Karpas-422 (cell line): ENCODE measurements at regions not wholly inside any gene's neighbourhood (a gene's known extent, or its start where the extent isn't known, plus 50 kb on each side); places are given as distances from the start of the nearest gene placed in this dataset.

ENCODE experiments used
- DNase-seq: peaks from one replicate; pipeline ENCODE4 v3.0.0-alpha.2; 2015
- H2AFZ ChIP-seq: fragments of 200-600 bp; sonication (generic); 2 replicates; pipeline ENCODE4 v1.6.1; 2014; ENCODE audit warnings: antibody characterized with exemption, low read length, mixed read lengths
- H3K27ac ChIP-seq: fragments of 200-600 bp; sonication (generic); 2 replicates; pipeline ENCODE4 v1.5.1; 2014; ENCODE audit warnings: mild to moderate bottlenecking, low read length, moderate library complexity
- H3K27me3 ChIP-seq: fragments of 200-600 bp; sonication (generic); 2 replicates; pipeline ENCODE4 v1.6.1; 2014; ENCODE audit warnings: low read length, mixed read lengths
- H3K36me3 ChIP-seq: fragments of 200-600 bp; sonication (generic); 2 replicates; pipeline ENCODE4 v1.6.1; 2014; ENCODE audit warnings: low read length, mixed read lengths; ENCODE audit not compliant: insufficient read depth
- H3K4me1 ChIP-seq: fragments of 200-600 bp; sonication (generic); 2 replicates; pipeline ENCODE4 v1.6.1; 2014; ENCODE audit warnings: mild to moderate bottlenecking, low read length, mixed read lengths
- H3K4me2 ChIP-seq: fragments of 200-600 bp; sonication (generic); 2 replicates; pipeline ENCODE4 v1.6.1; 2014; ENCODE audit warnings: low read length, low read depth, mild to moderate bottlenecking; ENCODE audit not compliant: poor library complexity, severe bottlenecking
- H3K4me3 ChIP-seq: fragments of 200-600 bp; sonication (generic); 2 replicates; pipeline ENCODE4 v1.5.1; 2014; ENCODE audit warnings: mild to moderate bottlenecking, antibody characterized with exemption, low read length, mixed read lengths
- H3K79me2 ChIP-seq: fragments of 200-600 bp; sonication (generic); 2 replicates; pipeline ENCODE4 v1.6.1; 2014; ENCODE audit warnings: mild to moderate bottlenecking, low read length, mixed read lengths
- H3K9ac ChIP-seq: fragments of 200-600 bp; sonication (generic); 2 replicates; pipeline ENCODE4 v1.6.0; 2014; ENCODE audit warnings: low read length
- H3K9me2 ChIP-seq: fragments of 200-600 bp; sonication (generic), shearing (Covaris generic); replicated peaks from 2 replicates; pipeline ENCODE4 v1.6.0; 2014; ENCODE audit warnings: mild to moderate bottlenecking, low read length, moderate library complexity; ENCODE audit not compliant: insufficient read depth
- H3K9me3 ChIP-seq: fragments of 300-700, 200-600 bp; sonication (generic); 2 replicates; pipeline ENCODE4 v1.6.1; 2014; ENCODE audit warnings: low read length, mixed read lengths
- H4K20me1 ChIP-seq: fragments of 200-600 bp; sonication (generic); 2 replicates; pipeline ENCODE4 v1.6.1; 2014; ENCODE audit warnings: mild to moderate bottlenecking, antibody characterized with exemption, low read length, low read depth; ENCODE audit not compliant: insufficient read depth

DNA sequence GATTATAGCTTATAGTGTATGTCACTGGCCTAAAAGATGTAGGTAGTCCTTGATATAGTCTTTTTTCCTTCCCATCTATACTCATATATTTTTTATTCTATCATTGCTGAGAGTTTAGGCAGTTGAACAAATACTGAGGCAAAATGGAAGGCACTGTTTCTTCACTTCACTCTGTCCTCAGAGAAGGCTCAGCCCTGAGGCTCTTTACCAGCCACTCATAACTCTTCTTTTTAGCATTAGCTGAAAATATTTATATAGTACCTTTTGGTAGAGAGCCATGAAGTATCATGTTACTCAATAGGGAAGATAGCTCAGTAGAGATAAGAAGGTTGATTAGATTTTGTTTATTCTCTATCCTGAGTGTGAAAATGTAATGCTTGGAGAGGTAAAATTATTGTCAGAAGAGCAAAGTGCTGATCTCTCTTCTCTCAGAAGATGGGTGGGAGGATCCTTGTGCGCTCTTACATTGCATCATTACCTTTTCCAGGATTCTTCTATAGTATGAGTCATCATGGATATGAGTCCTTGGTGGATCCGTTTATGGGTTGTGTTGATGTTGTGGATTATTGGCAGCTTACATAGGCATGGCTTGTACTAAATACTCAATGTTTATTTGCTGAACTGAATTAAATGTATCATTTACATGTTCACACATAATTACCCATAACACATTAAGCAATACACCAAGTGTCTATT, 88.1 kb downstream of the ANXA1 start:
- H4K20me1 ChIP-seq: no peaks in the 10 kb centered on the region
- no peak overlapping the region for H3K4me3 ChIP-seq
- no peaks in the 10 kb centered on the region for H3K4me1 ChIP-seq
- H3K9me3 ChIP-seq: no peaks in the 10 kb centered on the region; the same call in 1 of the 2 replicates
- H3K79me2 ChIP-seq: no peaks in the 10 kb centered on the region
- no peak overlapping the region for H3K27ac ChIP-seq
- H3K4me2 ChIP-seq: no peak overlapping the region
- H3K27me3 ChIP-seq: no peaks in the 10 kb centered on the region
- no peak overlapping the region for H3K9ac ChIP-seq
- H2AFZ ChIP-seq: no peak overlapping the region
- DNase-seq: no peak
- H3K9me2 ChIP-seq: no peaks in the 10 kb centered on the region; the same call in 1 of the 2 replicates
- no peaks in the 10 kb centered on the region for H3K36me3 ChIP-seq

DNA sequence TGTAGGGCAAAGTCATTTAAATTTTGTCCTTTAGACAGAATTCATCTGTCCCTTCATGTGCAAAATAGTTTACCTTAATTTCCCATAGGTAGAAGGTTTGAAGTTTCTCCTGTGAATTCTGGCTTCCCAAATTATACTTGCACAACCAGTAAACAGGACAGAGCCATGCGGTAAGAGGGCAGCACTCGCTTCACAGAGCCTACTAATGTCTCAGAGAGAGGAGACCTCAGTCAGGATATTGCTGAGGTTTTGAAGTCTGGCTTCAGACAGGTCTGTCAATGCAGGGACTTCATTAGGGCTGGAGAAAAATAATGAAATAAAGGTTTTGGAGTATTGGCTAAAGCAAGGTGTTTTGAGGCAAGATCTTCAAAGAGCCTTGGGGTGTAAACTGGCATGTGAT, 91.4 kb downstream of the ANXA1 start:
- Histone ChIP-seq H3K79me2 (no peaks in the 10 kb centered on the region), H3K4me2 (no peak overlapping the region), H3K27ac (no peak overlapping the region), H4K20me1 (no peaks in the 10 kb centered on the region), H3K36me3 (no peaks in the 10 kb centered on the region), H3K9ac (no peak overlapping the region), H3K4me3 (no peak overlapping the region), H2AFZ (no peak overlapping the region), H3K9me3 (no peaks in the 10 kb centered on the region; the same call in 1 of the 2 replicates), H3K9me2 (no peaks in the 10 kb centered on the region), H3K27me3 (no peaks in the 10 kb centered on the region), H3K4me1 (no peaks in the 10 kb centered on the region)
- DNase-seq: no peak

DNA sequence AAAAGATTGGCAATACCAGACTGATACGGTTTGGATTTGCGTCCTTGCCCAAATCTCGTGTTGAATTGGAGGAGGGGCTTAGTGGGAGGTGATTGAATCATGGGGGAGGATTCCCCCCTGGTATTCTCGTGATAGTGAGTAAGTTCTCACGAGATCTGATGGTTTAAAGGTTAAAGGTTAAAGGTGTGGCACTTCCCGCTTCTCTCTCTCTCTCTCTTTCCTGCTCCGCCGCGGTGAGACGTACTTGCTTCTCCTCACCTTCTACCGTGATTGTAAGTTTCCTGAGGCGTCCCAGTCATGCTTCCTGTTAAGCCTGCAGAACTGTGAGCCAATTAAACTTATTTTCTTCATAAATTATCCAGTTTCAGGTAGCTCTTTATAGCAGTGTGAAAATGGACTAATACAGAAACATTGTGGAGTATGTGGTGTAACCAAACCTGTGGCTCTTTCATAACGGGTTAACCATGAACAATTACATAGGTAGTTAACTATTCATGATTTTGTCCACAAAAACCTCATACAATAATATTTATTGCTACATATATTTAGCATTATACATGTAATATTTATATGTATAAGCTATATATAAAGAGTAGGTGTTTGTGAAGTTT, 107.5 kb downstream of the ANXA1 start:
- Histone ChIP-seq H3K79me2 (no peaks in the 10 kb centered on the region), H3K4me2 (no peak overlapping the region), H3K4me1 (no peaks in the 10 kb centered on the region), H3K4me3 (no peak overlapping the region), H3K27ac (no peak overlapping the region), H3K36me3 (no peaks in the 10 kb centered on the region), H3K27me3 (no peaks in the 10 kb centered on the region), H3K9me2 (no peaks in the 10 kb centered on the region; the same call in 1 of the 2 replicates), H2AFZ (no peak overlapping the region), H3K9me3 (0 out of 2 replicates have a peak, but pooled peaks cover 3% of the 10 kb centered on the region), H4K20me1 (no peaks in the 10 kb centered on the region), H3K9ac (no peak overlapping the region)
- no peak for DNase-seq

DNA sequence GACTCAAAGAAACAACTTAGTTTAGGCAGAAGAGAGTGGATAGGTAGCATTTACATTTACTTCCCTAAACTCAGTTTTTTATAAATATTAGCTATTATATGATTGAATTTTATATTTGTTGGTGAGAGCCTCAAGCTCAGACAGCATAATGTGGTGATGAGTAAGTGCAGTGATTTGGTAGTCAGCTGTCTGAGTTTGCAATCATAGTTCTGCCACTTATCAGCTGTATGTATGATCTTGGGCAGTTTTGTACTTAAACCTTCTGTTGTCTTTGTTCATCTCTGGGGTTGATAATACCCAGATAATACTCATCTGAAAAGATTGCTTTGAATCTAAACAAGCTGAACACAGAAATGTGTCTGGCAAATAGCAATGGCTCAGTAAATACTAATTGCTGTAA, 108.8 kb downstream of the ANXA1 start:
- H3K79me2 ChIP-seq: no peaks in the 10 kb centered on the region
- no peak overlapping the region for H3K9ac ChIP-seq
- H3K4me1 ChIP-seq: no peaks in the 10 kb centered on the region
- DNase-seq: no peak
- H2AFZ ChIP-seq: no peak overlapping the region
- no peaks in the 10 kb centered on the region for H3K27me3 ChIP-seq
- no peaks in the 10 kb centered on the region; the same call in 1 of the 2 replicates for H3K9me2 ChIP-seq
- no peak overlapping the region for H3K4me3 ChIP-seq
- H4K20me1 ChIP-seq: no peaks in the 10 kb centered on the region
- H3K4me2 ChIP-seq: no peak overlapping the region
- H3K27ac ChIP-seq: no peak overlapping the region
- H3K9me3 ChIP-seq: 0 out of 2 replicates have a peak, but pooled peaks cover 3% of the 10 kb centered on the region
- H3K36me3 ChIP-seq: no peaks in the 10 kb centered on the region

DNA sequence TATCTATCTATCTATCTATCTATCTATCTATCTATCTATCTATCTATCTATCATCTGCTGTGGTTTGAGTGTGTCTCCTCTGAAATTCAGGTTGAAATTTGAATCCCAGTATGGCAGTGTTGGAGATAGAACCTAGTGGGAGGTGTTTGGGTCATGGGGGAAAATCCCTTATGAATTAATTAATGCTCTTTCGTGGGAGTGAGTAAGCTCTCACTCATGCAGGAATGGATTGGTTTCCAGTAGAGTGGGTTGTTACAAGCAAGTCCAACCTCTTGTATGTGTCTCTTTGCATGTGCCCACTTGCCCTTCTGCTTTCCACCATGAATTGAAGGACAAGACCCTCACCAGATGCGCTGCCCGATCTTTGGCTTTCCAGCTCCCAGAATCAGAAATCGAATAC, 113.0 kb downstream of the ANXA1 start:
- H3K4me3 ChIP-seq: no peak overlapping the region
- no peak overlapping the region for H3K27ac ChIP-seq
- H3K4me2 ChIP-seq: no peak overlapping the region
- no peaks in the 10 kb centered on the region for H3K27me3 ChIP-seq
- DNase-seq: no peak
- H4K20me1 ChIP-seq: no peaks in the 10 kb centered on the region
- no peaks in the 10 kb centered on the region for H3K79me2 ChIP-seq
- H3K36me3 ChIP-seq: no peaks in the 10 kb centered on the region
- H3K9me2 ChIP-seq: no peaks in the 10 kb centered on the region
- no peak overlapping the region for H2AFZ ChIP-seq
- H3K4me1 ChIP-seq: no peaks in the 10 kb centered on the region
- H3K9ac ChIP-seq: no peak overlapping the region
- no peaks in the 10 kb centered on the region for H3K9me3 ChIP-seq

DNA sequence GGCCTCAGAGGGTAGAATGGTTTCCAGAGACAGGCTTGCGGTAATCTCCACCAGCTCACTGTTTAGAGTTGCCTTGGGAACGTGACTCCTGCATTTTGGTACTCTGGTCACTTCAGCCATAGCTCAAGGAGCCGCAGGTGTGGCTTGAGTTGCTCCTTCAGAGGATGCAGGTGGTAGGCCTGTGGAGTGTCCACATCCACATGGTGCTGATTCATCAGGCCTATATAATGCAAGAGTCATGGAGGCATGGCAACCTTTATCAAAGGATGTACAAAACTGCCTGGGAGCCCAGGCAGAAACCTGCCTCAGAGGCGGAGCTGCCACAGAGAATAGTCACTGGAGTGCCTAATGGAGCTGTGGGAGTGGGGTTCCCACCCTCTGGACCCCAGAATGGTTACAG, 114.2 kb downstream of the ANXA1 start:
- Histone ChIP-seq H3K27ac (no peak overlapping the region), H2AFZ (no peak overlapping the region), H3K36me3 (no peaks in the 10 kb centered on the region), H3K9me2 (no peaks in the 10 kb centered on the region), H4K20me1 (no peaks in the 10 kb centered on the region), H3K79me2 (no peaks in the 10 kb centered on the region), H3K4me3 (no peak overlapping the region), H3K27me3 (no peaks in the 10 kb centered on the region), H3K4me1 (no peaks in the 10 kb centered on the region), H3K4me2 (no peak overlapping the region), H3K9ac (no peak overlapping the region), H3K9me3 (no peaks in the 10 kb centered on the region)
- DNase-seq: no peak

DNA sequence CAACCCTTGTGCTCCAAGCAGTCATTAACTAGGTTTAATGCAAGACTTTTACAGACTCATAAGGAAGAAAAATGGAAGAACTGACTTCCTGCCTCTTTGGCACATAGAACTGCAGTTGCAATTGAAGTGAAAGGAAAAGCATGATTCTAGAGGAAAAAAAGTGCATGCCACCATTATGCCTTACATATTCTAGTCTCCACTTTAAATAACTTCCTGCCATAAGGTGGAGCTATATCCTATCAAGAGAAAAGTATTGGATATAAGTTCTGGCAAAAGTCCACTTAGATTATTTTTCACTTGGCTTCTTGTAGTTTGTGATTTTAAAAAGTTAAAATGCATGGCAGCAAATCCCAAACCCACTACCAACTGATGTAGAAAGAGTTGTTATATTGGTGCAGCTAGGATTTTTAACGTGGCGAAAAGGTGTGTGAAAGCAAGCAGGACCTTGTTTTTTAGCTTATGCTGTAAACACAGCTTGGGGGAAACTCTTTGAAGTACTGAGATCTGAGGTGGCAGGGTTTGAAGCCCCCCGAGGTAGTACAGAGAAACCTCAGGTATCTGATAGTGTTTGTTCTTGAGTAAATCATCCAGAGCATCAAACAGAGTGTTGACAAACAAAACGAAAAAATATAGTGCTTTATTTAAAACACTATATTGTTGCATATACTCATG, 117.9 kb downstream of the ANXA1 start:
- H3K36me3 ChIP-seq: no peaks in the 10 kb centered on the region
- DNase-seq: no peak
- H3K27me3 ChIP-seq: no peaks in the 10 kb centered on the region
- no peaks in the 10 kb centered on the region for H4K20me1 ChIP-seq
- H3K9me3 ChIP-seq: no peaks in the 10 kb centered on the region
- no peak overlapping the region for H3K4me2 ChIP-seq
- no peaks in the 10 kb centered on the region for H3K9me2 ChIP-seq
- no peak overlapping the region for H3K4me3 ChIP-seq
- no peak overlapping the region for H2AFZ ChIP-seq
- H3K79me2 ChIP-seq: no peaks in the 10 kb centered on the region
- H3K9ac ChIP-seq: no peak overlapping the region
- no peaks in the 10 kb centered on the region for H3K4me1 ChIP-seq
- H3K27ac ChIP-seq: no peak overlapping the region

DNA sequence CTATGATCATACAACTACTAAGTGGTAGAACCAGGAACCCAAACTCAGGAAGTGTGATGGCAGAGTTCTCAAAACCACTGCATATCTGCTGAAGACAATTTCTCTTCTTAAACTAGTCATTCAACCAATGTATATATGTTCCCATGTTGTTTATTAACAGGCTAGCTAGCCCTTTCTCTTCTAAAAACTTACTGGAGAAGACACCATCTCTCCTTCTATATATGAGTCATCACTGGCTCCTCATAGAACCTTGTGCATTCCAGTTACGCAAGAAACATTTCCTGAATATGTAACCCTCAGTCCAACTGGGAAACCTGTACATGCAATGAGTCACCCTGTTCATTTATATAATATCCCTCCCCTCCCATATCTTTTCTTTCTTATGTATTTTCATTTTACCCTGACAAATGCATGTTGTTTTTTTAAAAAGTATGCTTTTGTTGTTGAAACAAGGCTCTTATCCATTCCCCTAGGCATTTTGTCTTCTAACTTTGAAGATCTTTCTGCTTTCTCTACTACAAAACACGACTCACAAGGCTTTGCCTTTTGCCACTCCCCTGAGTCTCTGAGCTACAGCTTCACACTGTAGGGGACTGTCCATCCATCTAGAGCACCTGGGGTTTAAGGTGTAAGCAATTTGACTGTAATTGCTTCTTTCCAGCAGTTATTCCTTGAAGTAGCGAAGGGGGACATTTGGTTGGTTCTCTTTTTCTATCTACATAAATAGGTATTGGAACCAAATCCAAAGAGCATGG, 119.5 kb downstream of the ANXA1 start:
- H2AFZ ChIP-seq: no peak overlapping the region
- no peaks in the 10 kb centered on the region for H3K9me2 ChIP-seq
- DNase-seq: no peak
- no peak overlapping the region for H3K4me2 ChIP-seq
- H3K9ac ChIP-seq: no peak overlapping the region
- H3K36me3 ChIP-seq: no peaks in the 10 kb centered on the region
- no peaks in the 10 kb centered on the region for H3K4me1 ChIP-seq
- H4K20me1 ChIP-seq: no peaks in the 10 kb centered on the region
- no peaks in the 10 kb centered on the region; the same call in 1 of the 2 replicates for H3K9me3 ChIP-seq
- no peak overlapping the region for H3K27ac ChIP-seq
- no peaks in the 10 kb centered on the region for H3K27me3 ChIP-seq
- H3K79me2 ChIP-seq: no peaks in the 10 kb centered on the region
- no peak overlapping the region for H3K4me3 ChIP-seq
